Left colon (tissue), 2 donors: ENCODE measurements at regions not wholly inside any gene's neighbourhood (a gene's known extent, or its start where the extent isn't known, plus 50 kb on each side); places are given as distances from the start of the nearest gene placed in this dataset.

Source experiments
- ATAC-seq: fragments of 200-7000 bp; cut with Tn5 transposase; one replicate; pipeline ENCODE4 v1.9.1; 2020; ENCODE audit warnings: mild to moderate bottlenecking, moderate library complexity
- DNase-seq, 2 donors: peaks; one replicate each; pipeline ENCODE4 v3.0.0-alpha.2; 2020
- intact Hi-C, 2 donors: fragments of 100-400 bp; cut with DNase I in 1 of 2; cut with micrococcal nuclease in 1 of 2; formaldehyde crosslinking; loops; one replicate each; pipeline versions ENCODE4 v1.11.2 to v1.14.0; 2022; cut with DNase I, micrococcal nuclease
- donor health status: DM: no; HTN: no; CAD: no.
- donor health status: DM: yes; HTN: yes; CAD: no.

GRCh38 chr10:57830877-57831560 is 436.7 kb downstream of the IPMK start:
- DNase-seq (no peak), ATAC-seq (no peak)
- intact Hi-C loops, result no loop called here

GRCh38 chr10:57825015-57825414 is 442.7 kb downstream of the IPMK start:
- no peak for ATAC-seq
- intact Hi-C loops, result no loop called here
- DNase-seq, result no peak

- peak; percentile 31 for ATAC-seq
- DNase-seq, result no peak
- intact Hi-C loops, result no loop called here
Measured at GRCh38 chr10:57823398-57823797, 444.3 kb downstream of the IPMK start.

GRCh38 chr10:57822965-57823364 is 444.7 kb downstream of the IPMK start:
- DNase-seq (no peak), ATAC-seq (peak; percentile 96)
- intact Hi-C loops, result no loop called here

- no peak for ATAC-seq
Measured at GRCh38 chr10:57818522-57818921, 449.2 kb downstream of the IPMK start.

GRCh38 chr10:57817741-57818140 is 450.0 kb downstream of the IPMK start:
- intact Hi-C loops, result no loop called here
- ATAC-seq, result no peak
- DNase-seq, result no peak

More at GRCh38 chr10:57818522-57818921, 449.2 kb downstream of the IPMK start:
- DNase-seq, result no peak
- intact Hi-C loops, result no loop called here

- ATAC-seq (no peak), DNase-seq (no peak)
- intact Hi-C loops, result no loop called here
Measured at GRCh38 chr10:57815949-57816348, 451.7 kb downstream of the IPMK start.

- ATAC-seq, result no peak
- no peak for DNase-seq
- intact Hi-C loops, result no loop called here
Measured at GRCh38 chr10:57809961-57810360, 457.7 kb downstream of the IPMK start.

GRCh38 chr10:57807906-57808305 is 459.8 kb downstream of the IPMK start:
- DNase-seq (no peak), ATAC-seq (no peak)
- intact Hi-C loops, result no loop called here

- ATAC-seq, result no peak
- DNase-seq, result no peak
- intact Hi-C loops, result no loop called here
Measured at GRCh38 chr10:57806675-57807074, 461.0 kb downstream of the IPMK start.

- no peak for ATAC-seq
- no peak for DNase-seq
- intact Hi-C loops, result no loop called here
Measured at GRCh38 chr10:57799625-57800024, 468.1 kb downstream of the IPMK start.

- ATAC-seq (no peak), DNase-seq (no peak)
- intact Hi-C loops, result no loop called here
Measured at GRCh38 chr10:57798830-57799229, 468.9 kb downstream of the IPMK start.

GRCh38 chr10:57791546-57791945 is 476.1 kb downstream of the IPMK start:
- ATAC-seq (no peak), DNase-seq (no peak)
- intact Hi-C loops, result no loop called here

GRCh38 chr10:57790703-57791102 is 477.0 kb downstream of the IPMK start:
- intact Hi-C loops, result no loop called here
- ATAC-seq (no peak), DNase-seq (no peak)

GRCh38 chr10:57788117-57788516 is 479.6 kb downstream of the IPMK start:
- DNase-seq (no peak), ATAC-seq (no peak)
- intact Hi-C loops, result no loop called here

GRCh38 chr10:57786850-57787750 is 480.6 kb downstream of the IPMK start:
- ATAC-seq (no peak), DNase-seq (no peak)
- intact Hi-C loops, result no loop called here

GRCh38 chr10:57786331-57786730 is 481.4 kb downstream of the IPMK start:
- ATAC-seq, result no peak
- no peak for DNase-seq
- intact Hi-C loops, result no loop called here

- intact Hi-C loops, result no loop called here
- DNase-seq, result no peak
- no peak for ATAC-seq
Measured at GRCh38 chr10:57785546-57785945, 482.1 kb downstream of the IPMK start.

GRCh38 chr10:57785068-57785467 is 482.6 kb downstream of the IPMK start:
- ATAC-seq (no peak), DNase-seq (no peak)
- intact Hi-C loops, result no loop called here

- intact Hi-C loops, result no loop called here
- ATAC-seq, result no peak
- DNase-seq, result no peak
Measured at GRCh38 chr10:57776688-57777432, 490.8 kb downstream of the IPMK start.
